GM12874 (cell line): ENCODE measurements at regions not wholly inside any gene's neighbourhood (a gene's known extent, or its start where the extent isn't known, plus 50 kb on each side); places are given as distances from the start of the nearest gene placed in this dataset.

Experiments
- TF ChIP-seq, protein P1 (sequence below): IDR thresholded peaks from 2 replicates; pipeline ENCODE4 v1.5.1; 2011; ENCODE audit warnings: low read depth, mild to moderate bottlenecking, control low read depth, low read length, moderate library complexity; ENCODE audit not compliant: insufficient read depth

DNA sequence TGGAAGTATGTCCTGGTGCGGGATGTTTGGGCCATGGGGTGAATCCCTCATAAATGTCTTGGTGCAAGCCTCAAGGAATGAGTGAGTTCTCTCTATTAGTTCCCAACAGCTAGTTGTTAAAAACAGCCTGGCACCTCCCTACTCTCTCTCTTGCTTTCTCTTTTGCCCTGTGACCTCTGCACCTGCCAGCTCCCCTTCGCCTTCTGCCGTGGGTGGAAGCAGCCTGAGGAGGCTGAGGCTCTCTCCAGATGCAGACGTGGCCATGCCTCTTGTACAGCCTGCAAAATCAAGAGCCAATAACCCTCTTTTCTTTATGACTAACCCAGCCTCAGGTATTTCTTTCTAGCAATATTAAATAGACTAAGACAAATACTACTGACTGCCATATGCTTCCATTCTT is 210.3 kb downstream of the POM121L12 start:
- TF ChIP-seq, protein P1, sequence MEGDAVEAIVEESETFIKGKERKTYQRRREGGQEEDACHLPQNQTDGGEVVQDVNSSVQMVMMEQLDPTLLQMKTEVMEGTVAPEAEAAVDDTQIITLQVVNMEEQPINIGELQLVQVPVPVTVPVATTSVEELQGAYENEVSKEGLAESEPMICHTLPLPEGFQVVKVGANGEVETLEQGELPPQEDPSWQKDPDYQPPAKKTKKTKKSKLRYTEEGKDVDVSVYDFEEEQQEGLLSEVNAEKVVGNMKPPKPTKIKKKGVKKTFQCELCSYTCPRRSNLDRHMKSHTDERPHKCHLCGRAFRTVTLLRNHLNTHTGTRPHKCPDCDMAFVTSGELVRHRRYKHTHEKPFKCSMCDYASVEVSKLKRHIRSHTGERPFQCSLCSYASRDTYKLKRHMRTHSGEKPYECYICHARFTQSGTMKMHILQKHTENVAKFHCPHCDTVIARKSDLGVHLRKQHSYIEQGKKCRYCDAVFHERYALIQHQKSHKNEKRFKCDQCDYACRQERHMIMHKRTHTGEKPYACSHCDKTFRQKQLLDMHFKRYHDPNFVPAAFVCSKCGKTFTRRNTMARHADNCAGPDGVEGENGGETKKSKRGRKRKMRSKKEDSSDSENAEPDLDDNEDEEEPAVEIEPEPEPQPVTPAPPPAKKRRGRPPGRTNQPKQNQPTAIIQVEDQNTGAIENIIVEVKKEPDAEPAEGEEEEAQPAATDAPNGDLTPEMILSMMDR: no peak

DNA sequence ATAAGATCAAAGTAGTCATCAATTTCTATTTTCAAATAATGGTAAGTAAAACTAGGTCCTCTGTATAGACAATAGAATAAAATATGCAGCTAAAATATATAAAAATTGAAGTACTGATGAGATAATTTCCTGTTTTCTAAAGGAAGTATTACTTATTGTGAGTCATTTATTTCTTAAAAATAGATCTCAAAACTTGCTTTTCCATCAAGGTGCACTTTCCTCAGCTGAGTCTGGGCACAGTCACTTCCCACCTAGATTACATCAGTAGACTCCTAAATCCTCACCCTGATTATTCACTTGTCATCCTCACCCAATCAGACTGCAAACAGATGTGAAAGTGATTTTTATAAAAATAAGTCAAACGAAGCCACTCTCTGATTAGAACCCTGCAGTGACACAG is 211.5 kb downstream of the POM121L12 start:
- TF ChIP-seq, protein P1: no peak

DNA sequence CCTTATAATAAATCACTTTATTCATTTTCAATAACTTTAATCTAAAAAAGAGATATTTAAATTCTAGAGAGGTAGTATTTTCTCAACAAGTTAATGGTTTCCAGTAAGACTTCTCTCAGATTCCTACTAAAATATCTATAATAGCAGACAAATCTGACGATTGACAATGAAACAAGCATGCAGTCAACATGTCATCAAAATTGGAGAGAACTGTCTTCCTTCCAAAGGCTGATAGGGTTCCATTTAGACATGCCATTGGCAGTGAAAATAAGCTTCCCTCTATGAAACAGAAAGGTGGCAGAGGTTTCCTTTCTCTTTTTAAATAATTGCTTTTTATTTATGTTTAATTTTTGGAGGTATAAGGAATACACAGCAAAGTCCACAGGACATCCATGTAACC is 217.1 kb downstream of the POM121L12 start:
- TF ChIP-seq, protein P1: no peak

DNA sequence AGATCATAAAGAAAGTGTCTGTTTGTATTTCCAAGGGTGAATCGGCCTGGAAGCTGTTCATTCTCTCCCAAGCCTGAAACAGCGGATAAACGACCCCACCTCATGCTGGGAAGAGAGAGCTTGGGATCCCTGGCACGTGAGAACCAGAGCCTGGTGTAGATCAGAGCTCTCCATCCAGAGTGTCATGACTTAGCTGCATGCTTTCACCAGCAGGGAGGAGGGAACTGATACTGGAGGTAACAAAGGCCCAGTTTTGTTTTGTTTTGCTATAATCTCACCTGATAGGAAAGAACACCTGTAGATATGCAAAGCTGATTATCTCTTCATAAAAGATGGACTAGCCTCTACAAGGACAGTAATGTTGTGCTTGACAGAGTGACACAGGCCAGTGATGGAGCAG is 236.6 kb downstream of the POM121L12 start:
- TF ChIP-seq, protein P1: no peak

DNA sequence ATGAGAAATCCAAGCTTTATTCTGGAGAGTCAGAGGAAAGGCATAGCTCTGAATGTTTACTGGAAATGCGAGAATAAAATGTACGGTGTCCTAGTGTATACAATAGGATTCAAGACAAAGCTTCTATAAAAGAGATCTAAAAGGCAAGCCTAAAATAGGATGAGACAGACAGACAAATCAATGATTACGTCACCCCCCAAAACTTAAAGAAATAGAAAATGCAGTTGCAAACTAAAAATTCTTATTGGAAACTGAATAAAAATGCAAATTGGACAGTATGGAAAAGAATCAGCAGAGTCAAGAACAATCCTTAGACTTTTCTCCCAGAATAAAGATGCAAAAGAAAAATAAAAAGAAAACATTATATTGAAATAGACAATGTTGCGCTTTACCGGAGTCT is 245.9 kb downstream of the POM121L12 start:
- TF ChIP-seq, protein P1: no peak

DNA sequence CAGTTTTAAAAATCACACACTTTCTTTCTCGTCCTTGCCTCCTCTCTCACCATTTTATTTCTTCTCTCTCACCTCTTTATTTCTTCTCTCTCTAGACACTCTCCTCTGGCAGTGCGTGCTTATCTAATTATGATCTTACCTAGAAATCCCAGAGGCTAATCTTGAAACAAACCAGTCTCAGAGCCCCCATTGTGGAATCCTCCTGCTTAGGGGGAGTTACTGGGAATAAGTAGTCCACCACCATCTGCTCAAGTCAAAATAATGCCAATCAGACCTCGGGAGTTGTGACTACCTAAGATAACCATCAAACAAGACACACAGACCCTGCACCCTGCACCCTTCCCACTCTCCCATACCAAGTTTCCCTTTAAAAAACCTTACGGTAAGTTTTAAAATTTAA is 256.9 kb downstream of the POM121L12 start:
- TF ChIP-seq, protein P1: no peak

DNA sequence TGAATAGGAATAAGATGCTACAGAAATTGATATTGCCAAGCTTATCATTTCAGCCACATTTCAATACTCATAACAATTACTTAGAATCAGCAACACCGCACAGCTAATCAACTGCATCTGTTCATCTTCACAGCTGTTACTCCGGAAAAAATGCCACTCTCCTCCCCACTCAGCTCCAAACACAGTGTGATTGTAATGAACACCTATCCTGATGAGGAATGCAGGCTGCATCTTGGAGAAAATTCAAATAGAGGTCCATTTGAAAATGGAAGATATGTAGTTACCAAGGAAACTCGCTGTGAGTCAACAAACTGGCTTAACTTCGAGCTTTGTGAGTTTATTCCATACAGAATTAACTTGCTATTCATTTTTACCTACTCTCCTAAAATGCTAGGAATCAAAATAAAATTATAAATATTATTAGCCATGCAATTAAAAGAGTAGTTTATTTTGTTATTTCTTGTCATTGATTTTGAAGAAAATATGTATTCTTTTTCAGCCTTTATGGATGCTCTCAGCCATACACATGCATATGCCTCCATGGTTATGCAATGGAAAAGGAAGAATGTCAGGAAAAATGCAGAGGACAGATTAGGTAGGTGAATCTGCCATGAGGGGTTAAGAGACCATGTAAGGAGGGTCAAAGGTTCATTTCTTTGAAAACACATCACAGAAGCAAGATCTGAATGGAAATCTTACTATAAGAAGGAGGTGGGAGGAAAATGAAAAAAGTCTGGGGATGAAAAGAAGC is 267.2 kb downstream of the POM121L12 start:
- TF ChIP-seq, protein P1: no peak
